Stomach (tissue), 8 donors: ENCODE measurements at regions not wholly inside any gene's neighbourhood (a gene's known extent, or its start where the extent isn't known, plus 50 kb on each side); places are given as distances from the start of the nearest gene placed in this dataset.
"Not testable (repeated sequence)": the region's sequence is repeated elsewhere in the genome, so short reads cannot be mapped to it uniquely, and the experiment has no call there.

Experiments used
- DNase-seq, 2 donors: peaks; one replicate each; pipeline versions ENCODE4 v3.0.0 to v3.0.0-alpha.2; 2013 to 2019
- H3K27ac ChIP-seq, 5 donors: fragments of 200-600 bp in 4 of 5; sonication (generic) in 4 of 5; one replicate each; pipeline ENCODE4 v1.5.1; 2013 to 2019; ENCODE audit warnings: mild to moderate bottlenecking in 1 of 5, moderate library complexity in 1 of 5
- H3K27me3 ChIP-seq, 3 donors: fragments of 200-600 bp; sonication (generic); one replicate each; pipeline ENCODE4 v1.5.1; 2017 to 2019; ENCODE audit warnings: mixed run types in 1 of 3
- H3K36me3 ChIP-seq, 4 donors: fragments of 200-600 bp; sonication (generic); 1 replicate in 3 of 4; 2 replicates in 1 of 4; pipeline ENCODE4 v1.5.1; 2016 to 2019
- H3K4me1 ChIP-seq, 4 donors: fragments of 200-600 bp; sonication (generic); one replicate each; pipeline ENCODE4 v1.5.1; 2016 to 2019
- H3K4me3 ChIP-seq, 4 donors: fragments of 200-600 bp; sonication (generic) in 3 of 4; one replicate each; pipeline ENCODE4 v1.5.1; 2016 to 2019; ENCODE audit warnings: mild to moderate bottlenecking in 1 of 4
- H3K9me3 ChIP-seq, 4 donors: fragments of 200-600 bp; sonication (generic); one replicate each; pipeline ENCODE4 v1.5.1; 2016 to 2019
- EP300 ChIP-seq: sonication (generic); formaldehyde crosslinking; IDR thresholded peaks from one replicate; pipeline ENCODE4 v1.6.1; 2017; ENCODE audit warnings: antibody characterized with exemption
- POLR2A ChIP-seq, 4 donors: fragments of 450-650 bp; IDR thresholded peaks; one replicate each; pipeline ENCODE4 v1.6.1; 2016; ENCODE audit warnings: antibody characterized with exemption in 4 of 4, control low read depth in 2 of 4, mild to moderate bottlenecking in 1 of 4, moderate library complexity in 1 of 4
- POLR2AphosphoS5 ChIP-seq, 3 donors: sonication (generic); formaldehyde crosslinking; IDR thresholded peaks; one replicate each; pipeline ENCODE4 v1.6.1; 2016; ENCODE audit warnings: antibody characterized with exemption in 3 of 3
- WGBS, 5 donors: extraction: QIAGEN DNeasy Blood & Tissue Kit in 3 of 5; methylation state at CpG; one replicate each; pipeline versions ENCODE4 v1.1.5 to v1.1.7; 2013 to 2018; 5-methylcytosine and 5-hydroxymethylcytosine counted together
- intact Hi-C: fragments of 100-400 bp; cut with DNase I; formaldehyde crosslinking; loops from one replicate; pipeline ENCODE4 v1.15.1; 2023; ENCODE audit warnings: low total_unique reads
- TF ChIP-seq, protein P1 (sequence below), 7 experiments: fragments of 450-650 bp in 4 of 7; fragments of 200-600 bp in 3 of 7; sonication (generic) in 3 of 7; IDR thresholded peaks; one replicate each; pipeline ENCODE4 v1.5.1; 2016 to 2019; ENCODE audit warnings: antibody characterized with exemption in 7 of 7, control low read depth in 2 of 7, mild to moderate bottlenecking in 1 of 7
- donor health status: healthy with polysubstance abuse.
- donor health status: Bipolar disorder and iron deficiency.
- donor health status: healthy.

- H3K4me1 ChIP-seq, result no peaks in the 10 kb centered on the region
- H3K27me3 ChIP-seq, result no peaks in the 10 kb centered on the region
- no peak for DNase-seq
- H3K9me3 ChIP-seq, result peaks cover 0 to 14% (median 10%) of the 10 kb centered on the region in 4 donors
- intact Hi-C loops, result no loop called here
- 62 to 95% (median 87%) methylated on average over 1 of the region's 1 CpG for WGBS, 5 donors
- H3K27ac ChIP-seq, result no peak overlapping the region
- H3K36me3 ChIP-seq, result no peaks in the 10 kb centered on the region
- H3K4me3 ChIP-seq, result no peak overlapping the region
- no peak for TF ChIP-seq POLR2AphosphoS5 (IDR thresholded peaks at IDR 0.05)
- TF ChIP-seq EP300, result no peak
- TF ChIP-seq, protein P1, sequence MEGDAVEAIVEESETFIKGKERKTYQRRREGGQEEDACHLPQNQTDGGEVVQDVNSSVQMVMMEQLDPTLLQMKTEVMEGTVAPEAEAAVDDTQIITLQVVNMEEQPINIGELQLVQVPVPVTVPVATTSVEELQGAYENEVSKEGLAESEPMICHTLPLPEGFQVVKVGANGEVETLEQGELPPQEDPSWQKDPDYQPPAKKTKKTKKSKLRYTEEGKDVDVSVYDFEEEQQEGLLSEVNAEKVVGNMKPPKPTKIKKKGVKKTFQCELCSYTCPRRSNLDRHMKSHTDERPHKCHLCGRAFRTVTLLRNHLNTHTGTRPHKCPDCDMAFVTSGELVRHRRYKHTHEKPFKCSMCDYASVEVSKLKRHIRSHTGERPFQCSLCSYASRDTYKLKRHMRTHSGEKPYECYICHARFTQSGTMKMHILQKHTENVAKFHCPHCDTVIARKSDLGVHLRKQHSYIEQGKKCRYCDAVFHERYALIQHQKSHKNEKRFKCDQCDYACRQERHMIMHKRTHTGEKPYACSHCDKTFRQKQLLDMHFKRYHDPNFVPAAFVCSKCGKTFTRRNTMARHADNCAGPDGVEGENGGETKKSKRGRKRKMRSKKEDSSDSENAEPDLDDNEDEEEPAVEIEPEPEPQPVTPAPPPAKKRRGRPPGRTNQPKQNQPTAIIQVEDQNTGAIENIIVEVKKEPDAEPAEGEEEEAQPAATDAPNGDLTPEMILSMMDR (IDR thresholded peaks at IDR 0.05), result no peak
- TF ChIP-seq POLR2A (IDR thresholded peaks at IDR 0.05), result no peak
Observed at GRCh38 chr2:212722046-212722445, 183.4 kb upstream of the ERBB4 start.

GRCh38 chr2:212721026-212721451 lies 182.4 kb upstream of the ERBB4 start:
- no peaks in the 10 kb centered on the region for H3K4me1 ChIP-seq
- intact Hi-C loops, result no loop called here
- H3K9me3 ChIP-seq, result peaks cover 0 to 14% (median 10%) of the 10 kb centered on the region in 4 donors
- no peak overlapping the region for H3K27ac ChIP-seq
- no peak for DNase-seq
- 90 to 95% (median 93%) methylated on average over 2 to 38 of the region's 38 CpGs for WGBS, 5 donors
- no peaks in the 10 kb centered on the region for H3K36me3 ChIP-seq
- no peaks in the 10 kb centered on the region for H3K27me3 ChIP-seq
- no peak overlapping the region for H3K4me3 ChIP-seq
- TF ChIP-seq, protein P1 (IDR thresholded peaks at IDR 0.05), result no peak
- TF ChIP-seq POLR2AphosphoS5 (IDR thresholded peaks at IDR 0.05), result no peak

GRCh38 chr2:212715411-212715810 lies 176.8 kb upstream of the ERBB4 start:
- H3K9me3 ChIP-seq, intact Hi-C loops, H3K27ac ChIP-seq: not testable (repeated sequence)

GRCh38 chr2:212713681-212714080 lies 175.1 kb upstream of the ERBB4 start:
- TF ChIP-seq POLR2AphosphoS5 (IDR thresholded peaks at IDR 0.05) (no peak), POLR2A (IDR thresholded peaks at IDR 0.05) (no peak), EP300 (no peak)
- TF ChIP-seq, protein P1 (IDR thresholded peaks at IDR 0.05), result no peak
- Histone ChIP-seq H3K9me3 (no peaks in the 10 kb centered on the region), H3K4me3 (no peak overlapping the region), H3K27ac (no peak overlapping the region), H3K27me3 (no peaks in the 10 kb centered on the region), H3K4me1 (no peaks in the 10 kb centered on the region), H3K36me3 (no peaks in the 10 kb centered on the region)
- 20 to 50% (median 27%) methylated on average over 1 of the region's 1 CpG for WGBS, 5 donors
- no peak for DNase-seq
- intact Hi-C loops, result no loop called here

More at GRCh38 chr2:212715411-212715810, 176.8 kb upstream of the ERBB4 start:
- 24 to 53% (median 28%) methylated on average over 1 of the region's 1 CpG for WGBS, 5 donors
- not testable (repeated sequence) for H3K4me1 ChIP-seq, H3K36me3 ChIP-seq, H3K4me3 ChIP-seq, DNase-seq, H3K27me3 ChIP-seq

DNA sequence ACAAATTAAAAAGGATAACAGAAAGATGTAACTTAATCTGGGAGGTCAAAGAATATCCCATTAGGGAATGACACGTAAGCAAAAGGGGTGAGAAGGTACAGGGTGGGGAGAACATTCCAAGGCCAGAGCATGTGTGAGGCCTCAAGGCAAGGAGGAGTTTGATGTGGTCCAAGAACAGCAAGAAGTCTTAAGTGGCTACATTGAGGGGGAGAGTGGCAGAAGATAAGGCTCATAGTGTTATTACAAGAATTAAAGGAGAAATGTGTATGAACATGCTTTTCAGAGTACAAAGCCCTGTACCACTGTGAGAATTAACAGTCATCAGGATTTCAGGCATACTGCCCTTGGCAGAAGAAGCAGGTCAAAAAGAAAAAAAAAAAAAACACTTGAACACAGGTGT lies 174.4 kb upstream of the ERBB4 start:
- no peak overlapping the region for H3K4me3 ChIP-seq
- 62 to 74% (median 67%) methylated on average over 1 of the region's 1 CpG for WGBS, 5 donors
- H3K27ac ChIP-seq, result no peak overlapping the region
- H3K27me3 ChIP-seq, result no peaks in the 10 kb centered on the region
- intact Hi-C loops, result no loop called here
- H3K36me3 ChIP-seq, result no peaks in the 10 kb centered on the region
- no peak for DNase-seq
- no peak for TF ChIP-seq EP300
- TF ChIP-seq, protein P1 (IDR thresholded peaks at IDR 0.05), result no peak
- TF ChIP-seq POLR2A (IDR thresholded peaks at IDR 0.05), result no peak
- TF ChIP-seq POLR2AphosphoS5 (IDR thresholded peaks at IDR 0.05), result no peak
- no peaks in the 10 kb centered on the region for H3K9me3 ChIP-seq
- H3K4me1 ChIP-seq, result no peaks in the 10 kb centered on the region
